NCI-H1436 (cell line): ENCODE measurements at regions not wholly inside any gene's neighbourhood (a gene's known extent, or its start where the extent isn't known, plus 50 kb on each side); places are given as distances from the start of the nearest gene placed in this dataset.
"Not testable (repeated sequence)": the region's sequence is repeated elsewhere in the genome, so short reads cannot be mapped to it uniquely, and the experiment has no call there.

Experiments
- DNase-seq: peaks from one replicate; lab custom pipeline; 2025; lab: John Stamatoyannopoulos, UW

GRCh38 chr6:139474145-139475108, 100.0 kb upstream of the CITED2 start:
- DNase-seq = peak; percentile 75

GRCh38 chr6:139473731-139474130, 99.3 kb upstream of the CITED2 start:
- no peak for DNase-seq

DNA sequence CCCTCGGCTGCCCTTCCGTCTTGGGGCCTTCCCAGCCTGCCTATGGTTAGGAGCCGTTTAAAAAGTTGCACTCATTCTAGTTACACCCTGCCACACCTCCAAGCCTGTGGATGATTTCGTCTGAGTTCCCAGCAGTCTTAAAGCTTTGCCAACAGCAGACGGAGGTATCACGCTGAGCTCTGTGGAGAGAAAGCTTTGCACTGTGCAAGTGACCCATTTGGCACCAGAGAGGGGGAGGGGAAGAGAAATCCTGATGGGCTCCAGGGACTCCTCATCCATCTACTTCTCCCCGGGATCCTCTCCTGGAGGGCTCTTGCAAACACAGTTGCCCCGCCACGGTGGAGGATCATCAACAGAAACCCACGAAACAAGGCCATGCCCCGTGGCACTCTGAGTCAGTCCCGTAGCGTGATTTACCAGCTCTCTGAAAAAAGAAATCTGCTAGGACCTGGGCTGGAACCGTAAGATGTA, 98.8 kb upstream of the CITED2 start:
- DNase-seq = no peak

GRCh38 chr6:139472351-139473015, 98.0 kb upstream of the CITED2 start:
- DNase-seq = no peak

- DNase-seq = no peak
Measured at GRCh38 chr6:139470997-139471396, 96.5 kb upstream of the CITED2 start.

GRCh38 chr6:139468178-139468819, 93.9 kb upstream of the CITED2 start:
- DNase-seq = no peak

GRCh38 chr6:139457476-139457875, 83.0 kb upstream of the CITED2 start:
- no peak for DNase-seq

GRCh38 chr6:139452148-139452876, 77.9 kb upstream of the CITED2 start:
- DNase-seq = no peak

DNA sequence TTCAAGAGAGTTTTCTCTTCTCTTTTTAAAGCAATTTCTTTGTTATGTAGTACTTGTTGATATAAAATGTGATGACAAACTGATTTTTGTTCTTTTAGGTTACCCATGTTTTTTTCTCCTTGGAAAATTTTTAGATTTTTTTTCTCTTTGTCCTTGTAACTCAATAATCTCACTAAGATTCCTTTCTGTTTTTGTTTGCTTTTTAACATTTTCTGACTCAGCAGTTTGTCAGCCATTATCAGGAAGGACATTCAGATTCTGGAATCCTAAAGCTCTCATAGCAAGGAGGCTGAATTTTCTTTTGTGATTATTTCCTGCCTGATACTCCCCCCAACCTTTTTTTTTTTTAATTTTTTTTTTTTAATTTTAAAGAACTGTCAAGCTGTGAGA, 75.2 kb upstream of the CITED2 start:
- no peak for DNase-seq

DNA sequence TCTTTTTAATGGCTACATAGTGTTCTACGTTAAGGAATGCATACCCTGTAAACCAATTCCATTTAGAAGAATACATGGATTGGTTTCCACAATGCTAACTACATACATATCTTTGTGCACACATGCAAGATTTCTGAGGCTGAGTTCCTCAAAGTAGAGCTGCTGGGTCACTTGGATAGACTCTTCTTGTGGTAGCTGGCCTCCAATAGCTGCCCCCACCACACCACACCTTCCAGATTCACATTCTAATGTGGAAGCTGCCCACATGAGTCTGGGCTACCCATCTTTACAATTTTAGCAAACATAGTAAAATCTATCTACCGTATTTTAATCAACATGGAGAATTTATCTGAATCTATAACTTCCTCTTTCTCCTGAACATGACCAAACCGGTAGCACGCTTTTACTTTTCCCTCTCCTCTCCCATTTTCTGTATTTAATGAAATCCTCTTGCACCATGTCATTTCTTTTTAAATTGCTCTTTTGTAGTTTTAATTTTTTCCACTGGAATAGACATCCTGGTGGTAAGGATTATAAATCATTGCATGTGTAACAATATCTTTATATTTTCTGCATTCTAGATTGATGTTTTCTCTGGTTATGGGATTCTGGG, 74.7 kb upstream of the CITED2 start:
- no peak for DNase-seq

GRCh38 chr6:139448051-139448649, 73.7 kb upstream of the CITED2 start:
- no peak for DNase-seq

GRCh38 chr6:139447656-139447975, 73.2 kb upstream of the CITED2 start:
- no peak for DNase-seq

GRCh38 chr6:139446768-139447655, 72.6 kb upstream of the CITED2 start:
- no peak for DNase-seq

DNA sequence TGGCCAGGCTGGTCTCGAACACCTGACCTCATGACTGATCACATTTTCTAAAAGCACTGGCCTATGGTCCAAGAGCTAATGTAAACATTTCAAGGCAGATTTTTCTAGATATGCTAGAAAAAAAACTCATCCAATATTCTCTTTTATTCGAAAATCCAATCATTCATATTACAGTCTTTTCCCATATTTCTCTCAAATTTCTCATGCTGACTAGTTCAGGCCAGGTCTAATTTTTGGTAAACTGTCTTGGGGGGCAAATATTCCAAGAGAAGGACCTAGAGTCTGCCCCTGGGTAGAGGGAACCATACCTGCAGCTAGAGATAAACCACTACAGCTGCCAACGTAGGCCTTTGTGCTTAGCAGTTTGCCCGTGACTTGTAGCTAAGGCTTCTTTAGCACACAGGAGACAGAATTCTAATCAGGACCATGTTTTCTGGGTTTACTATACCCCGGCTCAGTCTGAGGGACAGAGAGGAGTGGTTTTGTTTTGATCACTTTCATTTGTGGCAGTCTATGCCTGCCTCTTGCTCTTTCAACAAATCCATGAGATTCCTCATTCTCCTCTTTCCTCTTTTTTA, 71.8 kb upstream of the CITED2 start:
- DNase-seq = no peak

DNA sequence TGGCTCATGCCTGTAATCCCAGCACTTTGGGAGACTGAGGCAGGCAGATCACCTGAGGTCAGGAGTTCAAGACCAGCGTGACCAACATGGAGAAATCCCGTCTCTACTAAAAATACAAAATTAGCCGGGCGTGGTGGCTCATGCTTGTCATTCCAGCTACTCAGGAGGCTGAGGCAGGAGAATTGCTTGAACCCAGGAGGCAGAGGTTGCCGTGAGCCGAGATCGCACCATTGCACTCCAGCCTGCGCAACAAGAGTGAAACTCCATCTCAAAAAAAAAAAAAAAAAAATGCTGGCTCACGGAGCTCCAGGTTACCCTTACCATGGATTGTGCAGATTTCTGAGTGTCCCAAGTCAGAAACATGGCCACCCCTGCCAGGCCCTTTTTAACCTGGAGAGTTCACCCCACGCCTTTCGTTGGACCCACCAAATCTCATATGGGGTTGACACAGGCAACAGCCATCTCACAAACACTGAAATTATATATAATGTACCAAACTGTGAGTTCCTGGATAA, 69.9 kb upstream of the CITED2 start:
- DNase-seq = not testable (repeated sequence)

DNA sequence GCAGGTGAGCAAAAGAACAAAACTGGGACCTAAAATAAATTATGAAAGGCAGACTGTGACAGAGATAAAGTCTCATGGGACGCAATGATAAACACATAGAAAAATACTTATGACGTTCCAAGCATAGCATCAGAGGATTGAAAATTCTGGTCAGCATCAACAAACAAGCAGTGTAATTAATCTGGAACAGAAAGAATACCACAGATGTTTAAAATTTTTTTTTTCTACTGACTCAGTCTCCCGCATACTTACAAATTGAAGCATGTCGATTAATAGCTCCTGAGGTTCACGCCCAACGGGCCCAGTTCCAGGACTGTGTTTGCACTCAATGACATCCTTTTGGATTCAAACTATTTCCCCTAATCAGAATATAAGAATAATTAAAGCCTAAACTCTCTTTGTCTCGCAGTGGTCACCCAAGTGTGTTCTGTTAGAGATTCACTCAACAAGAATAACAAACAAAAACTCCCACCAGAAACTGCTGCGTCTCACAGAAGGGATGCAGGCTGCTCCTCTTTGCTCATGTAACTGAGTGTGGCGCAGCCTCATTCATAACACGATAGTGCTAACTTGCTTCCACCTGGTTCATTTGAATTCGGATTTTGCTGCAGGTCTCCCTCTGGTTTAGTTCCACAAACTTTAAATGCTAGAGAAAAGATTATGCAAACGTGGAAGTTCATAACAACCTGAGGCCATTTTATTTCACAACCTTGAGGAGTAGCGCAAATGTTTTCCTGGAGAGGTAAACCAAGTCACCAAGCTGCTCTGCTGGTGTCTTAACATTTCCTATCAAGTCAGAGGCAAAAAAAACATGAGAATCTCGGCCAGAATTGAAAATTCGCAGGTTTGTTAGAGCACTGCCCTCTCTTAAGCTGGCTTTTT, 69.0 kb upstream of the CITED2 start:
- no peak for DNase-seq

DNA sequence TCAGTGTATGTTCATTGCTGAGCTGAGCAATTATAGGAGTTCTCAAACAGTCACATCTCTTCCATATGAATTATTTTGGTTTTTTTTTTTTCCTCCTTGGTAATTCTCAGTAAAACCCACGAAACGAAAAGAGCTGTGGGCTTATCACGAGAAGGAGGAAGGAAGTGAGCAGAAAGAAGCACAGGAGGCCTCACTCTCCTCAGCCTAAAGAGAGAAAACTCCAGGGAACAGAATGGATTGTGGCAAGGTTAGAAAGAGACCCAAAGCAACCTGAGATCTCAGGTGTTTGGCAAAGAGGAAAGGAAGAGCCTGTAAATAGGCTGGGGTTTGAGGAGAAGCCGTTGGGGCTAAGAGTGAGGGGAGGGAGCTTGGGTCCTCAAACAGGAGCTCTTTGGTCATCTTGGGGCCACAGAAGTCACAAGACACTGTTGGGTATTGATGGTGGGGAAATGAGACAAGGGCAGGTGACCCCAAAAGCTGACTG, 67.8 kb upstream of the CITED2 start:
- no peak for DNase-seq

DNA sequence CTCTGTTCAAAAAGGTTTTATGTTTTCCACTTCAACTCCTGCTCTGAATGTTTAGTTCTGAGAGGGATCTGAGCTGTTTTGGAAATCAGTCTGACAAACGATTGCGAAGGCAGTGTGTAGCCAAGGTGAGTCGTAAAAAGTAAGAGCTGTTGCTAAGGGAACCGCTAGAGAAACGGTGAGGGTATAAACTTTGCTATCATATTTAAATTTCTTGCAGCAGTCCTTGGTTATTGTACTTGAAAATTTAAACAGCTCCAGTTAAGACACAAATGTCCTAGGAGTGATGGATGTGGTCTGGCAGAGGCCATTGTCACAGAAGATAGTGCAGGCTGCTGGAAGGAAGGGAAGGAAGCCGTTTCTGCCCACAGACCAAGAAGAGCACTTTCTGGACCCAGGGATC, 64.9 kb upstream of the CITED2 start:
- no peak for DNase-seq
